RWPE1 (cell line): ENCODE measurements at regions not wholly inside any gene's neighbourhood (a gene's known extent, or its start where the extent isn't known, plus 50 kb on each side); places are given as distances from the start of the nearest gene placed in this dataset.
A peak's percentile ranks its signal among the peaks of the same experiment; 100 is the strongest.
"Not testable (repeated sequence)": the region's sequence is repeated elsewhere in the genome, so short reads cannot be mapped to it uniquely, and the experiment has no call there.

Experiments used
- CTCF ChIA-PET: fragments of 350-600 bp; sonication (Branson Sonifier 250); formaldehyde crosslinking; extraction: SDS; loops from one replicate; lab custom pipeline; 2021; lab: Yijun Ruan, JAX
- POLR2A ChIA-PET: fragments of 400-600 bp; formaldehyde crosslinking; extraction: SDS; loops from one replicate; lab custom pipeline; 2020; ENCODE audit warnings: antibody characterized with exemption; ENCODE audit not compliant: low non-redundant PET; lab: Yijun Ruan, JAX
- DNase-seq: peaks from one replicate; pipeline ENCODE4 v3.0.0; 2012; ENCODE audit warnings: low spot score
- H3K27ac ChIP-seq: fragments of 450-650 bp; 2 replicates; pipeline ENCODE4 v1.5.1; 2017
- TF ChIP-seq, protein P1 (sequence below): fragments of 450-650 bp; conservative IDR thresholded peaks from 2 replicates; pipeline ENCODE4 v1.5.1; 2017; ENCODE audit warnings: low read depth, mild to moderate bottlenecking

DNA sequence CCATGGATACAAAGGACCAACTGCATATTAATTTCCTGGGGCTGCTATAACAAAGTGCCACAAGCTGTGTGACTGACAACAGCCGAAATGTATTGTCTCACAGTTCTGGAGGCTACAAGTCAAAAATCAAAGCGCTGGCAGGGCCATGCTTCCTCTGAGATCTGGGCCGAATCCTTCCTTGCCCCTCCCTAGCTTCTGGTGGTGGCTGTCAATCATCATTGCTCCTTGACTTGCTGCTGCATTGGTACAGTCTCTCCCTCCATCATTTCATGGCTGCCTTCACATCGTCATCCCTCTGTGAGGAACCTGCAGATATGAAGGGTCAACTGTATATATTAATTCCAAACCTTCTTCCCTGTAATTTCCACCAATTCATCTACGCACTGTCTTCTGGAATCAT lies 118.3 kb downstream of the EXOC5 start:
- ChIA-PET CTCF (no interaction called here), POLR2A (no interaction called here)
- TF ChIP-seq, protein P1, sequence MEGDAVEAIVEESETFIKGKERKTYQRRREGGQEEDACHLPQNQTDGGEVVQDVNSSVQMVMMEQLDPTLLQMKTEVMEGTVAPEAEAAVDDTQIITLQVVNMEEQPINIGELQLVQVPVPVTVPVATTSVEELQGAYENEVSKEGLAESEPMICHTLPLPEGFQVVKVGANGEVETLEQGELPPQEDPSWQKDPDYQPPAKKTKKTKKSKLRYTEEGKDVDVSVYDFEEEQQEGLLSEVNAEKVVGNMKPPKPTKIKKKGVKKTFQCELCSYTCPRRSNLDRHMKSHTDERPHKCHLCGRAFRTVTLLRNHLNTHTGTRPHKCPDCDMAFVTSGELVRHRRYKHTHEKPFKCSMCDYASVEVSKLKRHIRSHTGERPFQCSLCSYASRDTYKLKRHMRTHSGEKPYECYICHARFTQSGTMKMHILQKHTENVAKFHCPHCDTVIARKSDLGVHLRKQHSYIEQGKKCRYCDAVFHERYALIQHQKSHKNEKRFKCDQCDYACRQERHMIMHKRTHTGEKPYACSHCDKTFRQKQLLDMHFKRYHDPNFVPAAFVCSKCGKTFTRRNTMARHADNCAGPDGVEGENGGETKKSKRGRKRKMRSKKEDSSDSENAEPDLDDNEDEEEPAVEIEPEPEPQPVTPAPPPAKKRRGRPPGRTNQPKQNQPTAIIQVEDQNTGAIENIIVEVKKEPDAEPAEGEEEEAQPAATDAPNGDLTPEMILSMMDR: no peak

DNA sequence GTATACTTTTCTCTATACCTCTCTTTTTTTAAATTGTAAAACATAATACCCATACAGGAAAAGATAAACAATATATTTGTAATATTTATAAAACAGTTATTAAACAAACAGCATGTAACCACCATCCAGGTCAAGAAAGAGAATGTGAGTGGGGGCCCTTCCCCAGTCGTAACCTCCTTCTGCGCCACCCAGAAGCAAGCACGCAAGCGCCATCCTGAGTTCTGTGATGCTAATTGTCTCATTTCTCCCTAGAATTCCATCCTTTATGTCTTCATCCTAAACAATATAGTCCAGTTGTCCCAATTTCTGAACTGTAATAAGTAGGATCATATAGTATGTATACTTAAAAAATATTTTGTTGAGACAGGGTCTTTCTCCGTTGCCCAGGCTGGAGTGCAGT lies 129.5 kb downstream of the EXOC5 start:
- ChIA-PET POLR2A (no interaction called here), CTCF (no interaction called here)
- DNase-seq: no peak
- H3K27ac ChIP-seq: no peak overlapping the region
- TF ChIP-seq, protein P1: no peak

More for the DNA sequence above, 118.3 kb downstream of the EXOC5 start:
- no peak for DNase-seq
- H3K27ac ChIP-seq: no peak overlapping the region

DNA sequence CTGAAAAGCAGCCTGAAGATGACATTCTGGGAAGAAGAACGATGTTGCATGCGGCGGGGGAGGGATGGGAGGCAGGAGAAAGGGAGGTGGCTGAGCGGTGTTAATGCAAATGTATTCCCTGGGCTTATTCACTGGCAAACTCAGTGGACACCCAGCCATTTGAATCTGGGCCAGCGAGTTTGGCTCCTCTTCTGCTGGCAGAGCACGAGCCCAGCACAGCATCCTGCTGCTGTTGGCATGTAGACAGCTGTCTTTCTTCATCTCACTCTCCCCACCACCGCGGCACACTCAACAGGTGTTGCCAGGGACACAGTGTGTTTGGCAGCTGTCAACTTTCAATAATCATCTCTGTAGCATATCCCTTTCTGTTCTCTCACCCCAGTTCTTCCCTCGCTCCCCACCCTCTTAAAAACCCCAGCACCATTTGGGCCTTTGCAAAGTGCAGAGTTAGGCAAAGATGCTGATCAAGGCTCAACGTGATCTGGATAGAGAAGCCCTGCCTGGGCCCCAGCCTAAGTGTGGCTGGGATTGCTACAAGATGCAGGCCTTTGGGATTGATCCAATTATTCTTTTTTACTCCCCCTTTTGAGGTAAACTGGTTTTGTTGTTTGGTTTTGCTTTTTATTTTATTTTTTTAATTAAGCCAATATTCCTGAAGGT lies 131.9 kb downstream of the EXOC5 start:
- H3K27ac ChIP-seq: no peak overlapping the region
- ChIA-PET POLR2A (no interaction called here), CTCF (no interaction called here)
- TF ChIP-seq, protein P1: no peak
- no peak for DNase-seq

DNA sequence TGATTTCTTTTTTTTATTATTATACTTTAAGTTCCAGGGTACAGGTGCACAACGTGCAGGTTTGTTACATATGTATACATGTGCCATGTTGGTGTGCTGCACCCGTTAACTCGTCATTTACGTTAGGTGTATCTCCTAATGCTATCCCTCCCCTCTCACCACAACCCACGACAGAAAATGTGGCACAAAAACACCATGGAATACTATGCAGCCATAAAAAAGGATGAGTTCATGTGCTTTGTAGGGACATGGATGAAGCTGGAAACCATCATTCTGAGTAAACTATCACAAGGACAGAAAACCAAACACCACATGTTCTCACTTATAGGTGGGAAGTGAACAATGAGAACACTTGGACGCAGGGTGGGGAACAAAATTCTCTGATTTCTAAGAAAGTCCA lies 140.9 kb downstream of the EXOC5 start:
- H3K27ac ChIP-seq, POLR2A ChIA-PET, CTCF ChIA-PET, DNase-seq: not testable (repeated sequence)

DNA sequence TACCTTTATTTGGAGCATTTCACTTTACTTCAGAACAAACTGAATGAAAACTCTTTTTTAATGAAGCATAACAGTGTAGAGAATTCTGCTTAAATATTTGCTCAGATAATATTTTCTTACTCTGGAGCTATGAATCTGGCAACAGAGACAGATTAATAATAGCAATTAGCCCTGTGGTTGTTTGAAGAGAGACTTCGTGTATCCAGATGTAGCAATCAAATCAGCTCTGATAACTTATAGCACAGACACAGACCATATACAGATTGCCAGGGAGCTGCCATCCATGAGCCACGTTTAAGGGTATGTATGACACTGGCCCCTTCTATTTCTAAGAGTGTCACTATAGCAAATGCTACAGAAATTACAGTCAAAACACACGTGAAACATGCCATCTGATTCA lies 146.6 kb downstream of the EXOC5 start:
- ChIA-PET CTCF (interaction anchor here (0.6 kb wide), 1 partner anchor 24 kb away, joined by 3 read pairs; no protein-coding TSS in a partner anchor), POLR2A (no interaction called here)
- H3K27ac ChIP-seq: no peak overlapping the region
- TF ChIP-seq, protein P1: no peak
- DNase-seq: no peak

DNA sequence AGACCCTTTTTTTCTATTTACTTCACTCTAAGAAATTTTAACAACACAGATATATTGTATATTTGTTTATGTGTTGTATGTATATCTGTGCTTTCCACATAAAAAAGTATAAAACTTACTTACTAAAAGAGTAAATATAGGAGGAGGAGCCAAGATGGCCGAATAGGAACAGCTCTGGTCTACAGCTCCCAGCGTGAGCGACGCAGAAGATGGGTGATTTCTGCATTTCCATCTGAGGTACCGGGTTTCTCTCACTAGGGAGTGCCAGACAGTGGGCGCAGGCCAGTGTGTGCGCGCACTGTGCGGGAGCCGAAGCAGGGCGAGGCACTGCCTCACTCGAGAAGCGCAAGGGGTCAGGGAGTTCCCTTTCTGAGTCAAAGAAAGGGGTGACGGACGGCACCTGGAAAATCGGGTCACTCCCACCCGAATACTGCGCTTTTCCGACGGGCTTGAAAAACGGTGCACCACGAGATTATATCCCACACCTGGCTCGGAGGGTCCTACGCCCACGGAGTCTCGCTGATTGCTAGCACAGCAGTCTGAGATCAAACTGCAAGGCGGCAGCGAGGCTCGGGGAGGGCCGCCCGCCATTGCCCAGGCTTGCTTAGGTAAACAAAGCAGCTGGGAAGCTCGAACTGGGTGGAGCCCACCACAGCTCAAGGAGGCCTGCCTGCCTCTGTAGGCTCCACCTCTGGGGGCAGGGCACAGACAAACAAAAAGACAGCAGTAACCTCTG lies 156.5 kb downstream of the EXOC5 start:
- CTCF ChIA-PET, DNase-seq, POLR2A ChIA-PET: not testable (repeated sequence)
- peak overlapping the region; percentile 71 for H3K27ac ChIP-seq

DNA sequence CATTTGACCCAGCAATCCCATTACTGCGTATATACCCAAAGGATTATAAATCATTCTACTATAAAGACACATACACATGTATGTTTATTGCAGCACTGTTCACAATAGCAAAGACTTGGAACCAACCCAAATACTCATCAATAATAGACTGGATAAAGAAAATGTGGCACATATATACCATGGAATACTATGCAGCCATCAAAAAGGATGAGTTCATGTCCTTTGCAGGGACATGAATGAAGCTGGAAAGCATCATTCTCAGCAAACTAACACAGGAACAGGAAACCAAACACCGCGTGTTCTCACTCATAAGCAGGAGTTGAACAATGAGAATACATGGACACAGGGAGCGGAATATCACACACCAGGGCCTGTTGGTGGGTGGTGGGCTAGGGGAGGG lies 158.3 kb downstream of the EXOC5 start:
- H3K27ac ChIP-seq, POLR2A ChIA-PET, CTCF ChIA-PET, DNase-seq: not testable (repeated sequence)

DNA sequence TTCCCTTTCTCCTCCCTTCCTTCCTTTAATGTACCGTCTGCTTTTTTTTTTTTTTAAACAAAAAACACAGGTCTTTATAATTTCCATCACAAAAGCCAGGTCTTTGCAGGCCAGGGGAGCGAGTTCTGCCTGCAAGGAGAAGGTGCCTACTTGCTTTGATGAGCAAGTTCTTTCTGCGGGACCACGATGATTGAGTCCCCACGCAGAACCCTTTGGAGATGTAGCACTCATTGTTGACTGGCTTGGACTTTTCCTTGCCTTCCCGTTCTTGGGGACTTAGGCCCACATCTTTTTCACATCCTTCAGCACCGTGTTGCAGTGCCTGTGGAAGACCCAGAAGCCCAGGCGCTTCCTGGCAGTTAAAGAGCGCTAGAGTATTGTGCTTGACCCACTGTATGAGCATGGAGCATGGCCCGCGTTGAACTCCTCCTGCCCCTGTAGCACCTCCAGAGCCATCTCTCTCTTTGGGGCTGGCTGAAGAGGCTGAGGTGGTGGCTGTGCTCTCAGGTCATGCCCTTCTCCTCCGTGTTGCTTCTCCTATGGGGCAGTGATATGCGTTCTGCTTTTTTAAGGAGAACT lies 177.6 kb downstream of the EXOC5 start:
- TF ChIP-seq, protein P1: no peak
- POLR2A ChIA-PET: no interaction called here
- CTCF ChIA-PET: no interaction called here
- no peak for DNase-seq
- no peak overlapping the region for H3K27ac ChIP-seq
